ENCODE measurements at regions not wholly inside any gene's neighbourhood (a gene's known extent, or its start where the extent isn't known, plus 50 kb on each side); places are given as distances from the start of the nearest gene placed in this dataset.

GRCh38 chr1:219670426-219671149 is 57.7 kb upstream of the ZC3H11B start:
- no peak for ATAC-seq
- no peak overlapping the region for H2AFZ ChIP-seq (ENCODE audit: control insufficient read depth, low read depth, low read length)
- WGBS (ENCODE audit: insufficient coverage, insufficient replicate concordance, low lambda C conversion rate, missing lambda C conversion rate) = 35% methylated on average over 7 of the region's 7 CpGs
- H3K79me2 ChIP-seq (ENCODE audit: control insufficient read depth, insufficient read depth, low read length) = no peaks in the 10 kb centered on the region
- H3K27me3 ChIP-seq (replicated peaks in 1 of 2; ENCODE audit: control insufficient read depth in 2 of 2, insufficient read depth in 2 of 2, low read length in 1 of 2) = no peaks in the 10 kb centered on the region
- no peak for FAIRE-seq
- H3K36me3 ChIP-seq (ENCODE audit: control insufficient read depth in 2 of 2, insufficient read depth in 2 of 2, low read length in 1 of 2) = no peaks in the 10 kb centered on the region
- RAD21 ChIA-PET (ENCODE audit: unreplicated experiment) = no interaction called here
- SMC1A ChIA-PET (ENCODE audit: uncharacterized antibody, unreplicated experiment) = no interaction called here
- no peak overlapping the region for H3K27ac ChIP-seq (ENCODE audit: control insufficient read depth, insufficient read depth)
- H3K4me2 ChIP-seq (ENCODE audit: control insufficient read depth, insufficient read depth) = no peak overlapping the region
- no peak for DNase-seq (ENCODE audit: low read depth, low spot score)
- no peak overlapping the region for H3K4me3 ChIP-seq
- TF ChIP-seq KAT2A (conservative IDR thresholded peaks at IDR 0.05; ENCODE audit: control insufficient read depth, low read depth, low read length) (no peak), ZSCAN29 (IDR thresholded peaks at IDR 0.05) (no peak), BMI1 (IDR thresholded peaks at IDR 0.05; ENCODE audit: borderline replicate concordance) (no peak), MYC (IDR thresholded peaks at IDR 0.05; ENCODE audit: insufficient read depth, insufficient read length, insufficient replicate concordance, low read length, severe bottlenecking) (no peak), CREB1 (IDR thresholded peaks at IDR 0.05; ENCODE audit: low read depth) (no peak), SUZ12 (IDR thresholded peaks at IDR 0.05; ENCODE audit: unreplicated experiment) (no peak), NR2F1 (conservative IDR thresholded peaks at IDR 0.05) (no peak), RBBP5 (conservative IDR thresholded peaks at IDR 0.05) (no peak), BRCA1 (IDR thresholded peaks at IDR 0.05; ENCODE audit: low read depth, low read length) (no peak), MAX (IDR thresholded peaks at IDR 0.05; ENCODE audit: low read depth, low read length) (no peak)
- POLR2A ChIA-PET = no interaction called here
- no peaks in the 10 kb centered on the region for H3K4me1 ChIP-seq (ENCODE audit: control insufficient read depth, insufficient read depth, low read length)
- CTCF ChIA-PET = interaction anchor here (1.5 kb wide), 1 partner anchor 9 kb away, joined by 9 read pairs; no protein-coding TSS in a partner anchor
- intact Hi-C loops (cut with micrococcal nuclease; ENCODE audit: unreplicated experiment) = no loop called here
- no peaks in the 10 kb centered on the region for H3K9me3 ChIP-seq (replicated peaks; ENCODE audit: control insufficient read depth, insufficient read depth, low read length)
- no peak overlapping the region for H3K9ac ChIP-seq (ENCODE audit: control insufficient read depth, insufficient read depth, low read length)
- no peaks in the 10 kb centered on the region for H4K20me1 ChIP-seq (ENCODE audit: control insufficient read depth, insufficient read depth)
- in situ Hi-C loops (cut with MboI) = no loop called here
- no TSS peak for BruUV-seq (replicated peaks)

Data from GM12878 (cell line).